ENCODE measurements at regions not wholly inside any gene's neighbourhood (a gene's known extent, or its start where the extent isn't known, plus 50 kb on each side); places are given as distances from the start of the nearest gene placed in this dataset.

GRCh38 chr20:19009081-19009688 is 195.6 kb downstream of the SCP2D1 start:
- DNase-seq (ENCODE audit: low read depth) = no peak
- TF ChIP-seq POLR2A (IDR thresholded peaks at IDR 0.05; ENCODE audit: extremely low read depth, insufficient read length) = no peak
- TF ChIP-seq MAX (IDR thresholded peaks at IDR 0.05; ENCODE audit: low read depth, low read length) = no peak
- no peak for TF ChIP-seq CTCF (IDR thresholded peaks at IDR 0.05; ENCODE audit: low read depth, low read length)
- TF ChIP-seq MYC (IDR thresholded peaks at IDR 0.05; ENCODE audit: low read depth, low read length) = no peak
- no peak overlapping the region for H3K4me3 ChIP-seq (ENCODE audit: low read depth, low read length)

GRCh38 chr20:19012676-19013075 is 199.1 kb downstream of the SCP2D1 start:
- H3K4me3 ChIP-seq (ENCODE audit: low read depth, low read length) = no peak overlapping the region
- DNase-seq (ENCODE audit: low read depth) = peak; percentile 85
- TF ChIP-seq MYC (IDR thresholded peaks at IDR 0.05; ENCODE audit: low read depth, low read length) (no peak), POLR2A (IDR thresholded peaks at IDR 0.05; ENCODE audit: extremely low read depth, insufficient read length) (no peak), MAX (IDR thresholded peaks at IDR 0.05; ENCODE audit: low read depth, low read length) (peak; percentile 8; the same call in 1 of the 2 replicates)

GRCh38 chr20:19013907-19014306 is 198.5 kb upstream of the SLC24A3 start:
- H3K4me3 ChIP-seq (ENCODE audit: low read depth, low read length) = no peak overlapping the region
- no peak for DNase-seq (ENCODE audit: low read depth)
- TF ChIP-seq POLR2A (IDR thresholded peaks at IDR 0.05; ENCODE audit: extremely low read depth, insufficient read length) = no peak
- no peak for TF ChIP-seq MAX (IDR thresholded peaks at IDR 0.05; ENCODE audit: low read depth, low read length)
- TF ChIP-seq MYC (IDR thresholded peaks at IDR 0.05; ENCODE audit: low read depth, low read length) = no peak
- no peak for TF ChIP-seq CTCF (IDR thresholded peaks at IDR 0.05; ENCODE audit: low read depth, low read length)

GRCh38 chr20:19015351-19016139 is 196.9 kb upstream of the SLC24A3 start:
- peak; percentile 83 for DNase-seq (ENCODE audit: low read depth)
- H3K4me3 ChIP-seq (ENCODE audit: low read depth, low read length) = no peak overlapping the region
- no peak for TF ChIP-seq POLR2A (IDR thresholded peaks at IDR 0.05; ENCODE audit: extremely low read depth, insufficient read length)
- no peak for TF ChIP-seq CTCF (IDR thresholded peaks at IDR 0.05; ENCODE audit: low read depth, low read length)
- no peak for TF ChIP-seq MYC (IDR thresholded peaks at IDR 0.05; ENCODE audit: low read depth, low read length)
- 0 out of 2 replicates have a peak, but pooled peaks have one; percentile 18 for TF ChIP-seq MAX (IDR thresholded peaks at IDR 0.05; ENCODE audit: low read depth, low read length)

- TF ChIP-seq MAX (IDR thresholded peaks at IDR 0.05; ENCODE audit: low read depth, low read length) (no peak), POLR2A (IDR thresholded peaks at IDR 0.05; ENCODE audit: extremely low read depth, insufficient read length) (no peak), MYC (IDR thresholded peaks at IDR 0.05; ENCODE audit: low read depth, low read length) (no peak), CTCF (IDR thresholded peaks at IDR 0.05; ENCODE audit: low read depth, low read length) (no peak)
- DNase-seq (ENCODE audit: low read depth) = no peak
- H3K4me3 ChIP-seq (ENCODE audit: low read depth, low read length) = no peak overlapping the region
Observed at GRCh38 chr20:19016140-19016497, 196.3 kb upstream of the SLC24A3 start.

- peak; percentile 22 for DNase-seq (ENCODE audit: low read depth)
- TF ChIP-seq MAX (IDR thresholded peaks at IDR 0.05; ENCODE audit: low read depth, low read length) (no peak), POLR2A (IDR thresholded peaks at IDR 0.05; ENCODE audit: extremely low read depth, insufficient read length) (no peak), MYC (IDR thresholded peaks at IDR 0.05; ENCODE audit: low read depth, low read length) (no peak), CTCF (IDR thresholded peaks at IDR 0.05; ENCODE audit: low read depth, low read length) (no peak)
- no peak overlapping the region for H3K4me3 ChIP-seq (ENCODE audit: low read depth, low read length)
Observed at GRCh38 chr20:19017104-19017690, 195.2 kb upstream of the SLC24A3 start.

Measured in NB4 (cell line).